HG03432 (cell line): ENCODE measurements at regions not wholly inside any gene's neighbourhood (a gene's known extent, or its start where the extent isn't known, plus 50 kb on each side); places are given as distances from the start of the nearest gene placed in this dataset.
A peak's percentile ranks its signal among the peaks of the same experiment; 100 is the strongest.

ENCODE experiments used
- ATAC-seq: cut with Tn5 transposase; IDR thresholded peaks from one replicate; pipeline ENCODE4 v1.9.1; 2021; ENCODE audit warnings: mild to moderate bottlenecking, moderate library complexity; ENCODE audit not compliant: unreplicated experiment

DNA sequence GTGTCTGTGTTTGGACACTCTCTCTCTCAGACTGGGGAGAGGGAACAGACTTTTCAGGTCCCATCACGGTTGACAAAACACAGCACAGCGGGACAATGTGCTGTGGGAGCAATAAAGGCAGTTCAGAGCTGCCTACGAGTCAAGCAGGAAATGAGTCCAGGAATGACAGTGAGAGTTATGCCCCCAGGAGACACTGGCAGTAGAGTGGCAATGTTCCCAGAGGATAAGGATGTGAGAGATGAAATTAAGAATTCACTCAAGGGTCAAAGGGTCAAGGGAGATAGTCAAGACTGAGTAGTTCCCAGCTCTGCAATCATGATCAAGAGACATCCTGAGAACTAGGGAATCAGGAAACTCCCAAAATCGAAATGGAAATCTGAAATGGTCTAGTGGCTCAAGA is 156.1 kb downstream of the LURAP1L start:
- no peak for ATAC-seq

GRCh38 chr9:12933957-12934356 is 159.1 kb downstream of the LURAP1L start:
- no peak for ATAC-seq

DNA sequence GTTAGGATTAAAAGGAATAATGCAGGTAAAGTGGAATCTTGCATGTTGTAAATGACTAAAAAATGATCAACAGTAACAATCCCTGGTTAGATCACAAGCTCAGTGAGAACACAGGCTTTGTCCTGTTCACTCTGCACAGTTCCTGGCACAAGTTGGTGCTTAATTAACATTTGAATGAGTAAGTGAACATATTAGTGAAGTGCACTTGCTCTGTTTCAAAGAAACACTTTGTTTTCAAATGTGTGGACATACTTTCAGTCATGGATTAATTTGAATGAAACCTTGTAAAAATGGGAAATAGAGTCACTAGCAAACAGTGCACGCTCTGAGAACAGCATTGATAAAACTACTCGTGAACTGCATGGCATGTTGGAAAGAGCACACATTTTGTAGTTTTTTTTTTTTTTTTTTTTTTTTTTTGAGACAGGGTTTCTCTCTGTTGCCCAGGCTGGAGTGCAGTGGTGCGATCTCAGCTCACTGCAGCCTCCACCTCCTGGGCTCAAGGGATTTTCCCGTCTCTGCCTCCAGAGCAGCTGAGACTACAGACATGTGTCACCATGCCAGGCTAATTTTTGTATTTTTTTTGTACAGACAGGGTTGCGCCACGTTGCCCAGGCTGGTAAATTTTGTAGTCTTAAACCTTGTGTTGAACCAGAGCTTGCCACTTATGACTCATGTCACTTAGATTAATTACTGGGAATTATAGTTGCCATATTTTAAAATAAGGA is 159.9 kb downstream of the LURAP1L start:
- peak; percentile 83 for ATAC-seq

- no peak for ATAC-seq
These were observed 160.9 kb downstream of the LURAP1L start for GRCh38 chr9:12935714-12936113.

GRCh38 chr9:12954441-12954840 is 179.6 kb downstream of the LURAP1L start:
- ATAC-seq, result peak; percentile 56

- ATAC-seq, result no peak
These were observed 180.8 kb downstream of the LURAP1L start for GRCh38 chr9:12955510-12956163.

GRCh38 chr9:12956261-12956660 is 181.4 kb downstream of the LURAP1L start:
- no peak for ATAC-seq

DNA sequence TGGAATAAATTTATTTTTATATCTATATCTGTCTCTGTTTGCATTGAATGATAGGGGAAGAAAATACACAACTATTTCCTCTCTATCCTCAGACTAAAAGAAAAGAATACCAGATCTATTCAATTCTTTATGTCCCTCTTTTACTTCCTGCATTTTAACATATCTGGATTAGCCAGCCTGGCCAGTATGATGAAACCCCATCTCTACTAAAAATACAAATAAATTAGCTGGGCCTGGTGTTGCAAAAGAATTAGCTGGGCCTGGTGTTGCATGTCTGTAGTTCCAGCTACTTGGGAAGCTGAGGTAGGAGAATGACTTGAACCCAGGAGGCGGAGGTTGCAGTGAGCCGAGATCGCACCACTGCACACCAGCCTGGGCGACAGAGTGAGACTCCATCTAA is 182.0 kb downstream of the LURAP1L start:
- ATAC-seq, result no peak

GRCh38 chr9:12958279-12958678 is 183.5 kb downstream of the LURAP1L start:
- no peak for ATAC-seq

DNA sequence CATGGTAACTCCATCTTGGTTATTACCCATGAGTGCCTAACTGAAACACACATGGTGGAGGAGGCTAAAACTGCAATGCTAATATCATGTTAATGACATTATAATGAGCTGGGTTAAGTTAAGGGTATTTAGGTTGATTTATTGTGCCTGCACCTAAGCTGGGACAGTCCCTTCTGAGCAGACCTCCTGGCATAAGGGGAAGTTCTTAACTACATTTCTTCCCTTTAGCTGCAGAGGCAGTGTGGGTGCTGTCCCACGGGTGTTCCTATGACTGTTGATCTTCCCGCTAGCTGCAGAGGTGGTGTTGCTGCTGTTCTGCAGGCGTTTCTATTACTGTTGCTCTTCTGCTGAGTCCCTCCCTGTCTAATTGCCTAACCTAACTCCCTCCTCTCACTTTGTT is 183.9 kb downstream of the LURAP1L start:
- ATAC-seq, result no peak

DNA sequence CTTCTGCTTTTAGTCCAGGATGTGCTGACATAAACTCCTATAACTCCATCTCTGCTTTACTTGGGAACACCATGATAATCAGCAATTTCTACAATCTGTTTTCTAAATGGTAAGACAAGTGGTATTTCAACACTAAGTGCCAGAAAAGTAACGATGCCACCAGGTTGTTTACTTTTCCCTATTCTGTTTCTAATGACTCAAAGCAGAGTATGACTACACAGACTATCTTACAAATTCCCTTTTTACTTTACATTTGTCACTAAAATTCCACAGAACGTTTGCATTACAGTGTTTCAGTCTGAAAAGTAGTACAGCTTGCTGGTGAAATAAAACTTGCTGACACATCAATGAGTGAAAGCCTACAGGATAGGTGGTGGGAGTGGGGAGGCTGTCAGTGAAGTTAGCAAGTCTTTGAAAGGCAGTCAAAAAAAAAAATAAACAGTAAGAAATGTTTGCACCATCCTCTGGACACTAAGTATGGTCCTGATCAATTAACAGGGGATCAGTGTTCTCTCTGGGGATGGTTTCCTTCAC is 186.5 kb downstream of the LURAP1L start:
- no peak for ATAC-seq

DNA sequence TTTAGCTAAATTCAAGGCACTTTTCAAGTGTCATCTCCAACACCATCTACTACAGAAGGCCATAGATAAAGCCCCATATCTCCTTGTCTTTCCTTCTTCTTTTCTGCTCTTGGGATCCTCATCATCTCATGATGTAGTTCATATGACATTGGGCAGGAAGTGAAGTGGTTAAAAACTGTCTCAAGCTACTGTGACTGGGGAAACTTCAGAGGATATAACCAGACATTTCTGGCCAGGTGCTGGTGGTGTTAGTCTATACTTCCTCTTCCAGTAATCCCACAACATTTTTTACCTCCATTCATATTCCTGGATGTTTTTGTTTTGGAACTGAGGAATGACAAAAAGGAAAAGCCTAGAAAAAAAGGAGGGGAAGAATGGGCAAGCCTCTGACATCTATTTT is 188.7 kb downstream of the LURAP1L start:
- ATAC-seq, result no peak

DNA sequence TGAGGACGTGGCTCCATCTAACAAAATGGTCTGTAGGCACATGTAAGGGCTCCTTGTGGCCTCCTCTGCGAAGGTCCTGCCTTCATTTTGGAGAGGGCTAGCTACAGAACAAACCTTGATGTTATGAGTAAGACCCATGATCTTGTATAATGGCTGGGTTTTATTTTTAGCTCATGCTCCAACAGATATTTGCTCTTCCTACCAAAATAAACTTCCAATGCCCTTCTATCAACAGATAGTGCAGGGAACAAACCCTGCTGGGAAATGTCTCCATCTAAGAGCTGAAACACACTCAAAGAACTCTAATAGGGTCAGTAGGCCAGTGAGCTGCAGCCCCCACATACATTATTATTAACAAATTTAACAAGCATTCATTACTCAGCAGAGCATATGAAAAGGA is 189.5 kb downstream of the LURAP1L start:
- no peak for ATAC-seq

DNA sequence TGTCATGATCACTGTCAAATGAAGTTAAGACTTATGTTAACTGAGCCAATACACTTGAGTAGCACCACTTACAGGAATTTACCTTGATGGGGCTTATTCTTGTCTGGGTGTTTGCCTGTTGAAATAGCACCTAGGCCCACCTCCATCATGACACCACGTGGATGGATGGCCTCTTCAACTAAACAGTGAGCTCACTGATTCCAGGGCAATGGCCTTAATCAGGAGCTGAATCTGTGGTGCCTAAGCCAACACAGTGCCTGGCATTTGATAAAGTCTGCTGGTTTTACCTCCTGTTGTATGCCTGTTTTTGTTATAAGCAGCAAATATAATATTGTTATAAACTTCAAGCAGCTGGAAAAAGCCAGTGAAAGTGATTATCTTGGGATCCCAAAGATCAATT is 190.5 kb downstream of the LURAP1L start:
- no peak for ATAC-seq

GRCh38 chr9:12968093-12968492 is 193.3 kb downstream of the LURAP1L start:
- no peak for ATAC-seq

DNA sequence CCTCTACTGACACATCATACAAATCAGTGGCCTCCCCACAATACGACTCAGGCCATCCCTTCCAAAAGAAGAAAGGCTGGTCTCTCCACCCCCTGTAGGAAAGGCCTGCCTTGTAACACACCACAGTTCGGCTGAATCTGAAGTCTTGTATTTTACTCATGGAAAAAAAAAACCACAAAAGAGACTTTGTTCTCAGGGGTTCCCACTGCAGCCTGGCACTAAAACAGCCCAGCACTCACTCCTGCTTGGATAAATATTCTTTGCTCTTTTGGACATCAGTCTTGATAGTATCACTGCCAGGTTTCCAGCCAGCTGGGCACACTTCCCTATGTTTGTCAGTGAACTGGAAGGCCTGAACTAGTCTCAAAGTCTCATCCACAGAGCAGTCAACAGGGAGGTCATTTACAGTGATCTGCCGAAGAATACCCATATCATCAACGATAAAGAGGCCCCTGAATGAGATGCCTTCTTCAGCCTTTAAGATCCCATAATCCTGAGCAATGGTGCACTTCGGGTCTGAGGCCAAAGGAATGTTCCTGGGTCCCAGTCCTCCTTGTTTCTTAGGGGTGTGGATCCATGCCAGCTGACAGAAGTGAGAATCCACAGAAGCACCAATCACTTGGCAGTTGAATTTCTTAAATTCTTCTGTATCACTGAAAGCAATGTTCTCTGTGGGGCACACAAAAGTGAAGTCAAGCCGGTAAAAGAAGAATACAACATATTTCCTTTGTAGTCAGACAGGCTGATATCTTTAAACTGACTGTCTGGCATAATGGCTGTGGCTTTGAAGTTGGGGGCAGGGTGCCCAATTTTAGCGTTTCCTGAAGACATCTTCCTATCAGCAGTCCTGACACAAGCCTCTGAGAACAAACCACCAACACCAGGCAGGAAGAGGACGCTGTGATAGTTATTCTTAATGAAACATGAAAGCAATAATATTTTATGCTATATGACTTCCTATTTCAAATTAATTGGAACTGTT is 198.1 kb downstream of the LURAP1L start:
- ATAC-seq, result no peak

GRCh38 chr9:12973710-12974109 is 198.9 kb downstream of the LURAP1L start:
- ATAC-seq, result no peak

DNA sequence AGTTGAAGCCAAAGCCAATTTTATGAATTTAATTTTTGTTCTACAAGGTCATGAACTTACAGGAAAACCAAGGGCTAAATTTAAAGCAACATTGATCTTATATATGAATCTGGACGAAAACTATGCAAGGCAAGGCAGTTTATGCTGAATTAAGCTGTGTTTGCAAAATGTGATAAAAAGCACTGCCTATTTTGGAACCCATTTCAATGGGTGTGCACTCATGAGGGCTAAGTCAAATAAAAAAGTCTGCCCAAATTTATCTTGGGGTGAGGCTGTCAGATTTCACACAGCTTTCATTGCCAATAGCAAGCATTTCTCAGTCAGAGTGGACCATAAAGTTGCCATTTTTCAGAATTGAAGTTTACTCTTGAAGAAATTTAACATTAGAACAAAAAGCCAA is 199.9 kb downstream of the LURAP1L start:
- no peak for ATAC-seq

- ATAC-seq, result no peak
These were observed 200.7 kb downstream of the LURAP1L start for GRCh38 chr9:12975496-12975895.

DNA sequence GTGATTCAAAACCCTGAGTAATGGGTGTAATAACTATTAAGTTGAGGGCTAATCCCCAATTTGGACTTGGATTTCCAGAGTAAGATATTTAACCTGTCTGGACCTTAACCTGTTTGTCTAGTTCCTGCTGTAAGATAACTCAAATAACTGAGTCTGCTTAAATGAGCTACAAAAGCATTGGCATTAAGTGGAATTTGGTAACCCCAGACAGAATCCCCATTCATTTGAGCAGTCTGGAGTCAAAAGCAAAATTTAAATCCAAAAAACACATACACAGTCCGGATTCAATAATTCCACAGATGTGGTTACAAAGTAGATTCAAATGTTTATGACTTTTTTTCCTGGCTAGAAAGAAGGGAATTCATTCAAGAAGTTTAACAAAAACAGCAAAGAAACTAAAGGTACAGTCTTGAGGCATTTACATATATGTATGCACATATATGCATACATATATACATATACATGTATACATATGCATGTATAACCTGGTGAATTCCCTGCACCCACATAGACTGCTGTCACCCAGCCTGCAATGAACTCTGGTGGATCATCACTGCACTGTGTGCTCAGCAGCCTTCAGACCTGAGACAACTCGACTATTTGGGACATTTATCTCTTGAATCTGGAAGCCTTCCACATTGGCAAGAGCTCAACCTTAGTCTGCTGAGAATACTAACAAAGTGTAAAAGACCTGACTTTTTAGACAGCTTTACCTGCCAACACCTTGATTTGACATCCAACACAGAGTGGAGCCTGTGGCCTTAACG is 205.4 kb downstream of the LURAP1L start:
- ATAC-seq, result no peak

DNA sequence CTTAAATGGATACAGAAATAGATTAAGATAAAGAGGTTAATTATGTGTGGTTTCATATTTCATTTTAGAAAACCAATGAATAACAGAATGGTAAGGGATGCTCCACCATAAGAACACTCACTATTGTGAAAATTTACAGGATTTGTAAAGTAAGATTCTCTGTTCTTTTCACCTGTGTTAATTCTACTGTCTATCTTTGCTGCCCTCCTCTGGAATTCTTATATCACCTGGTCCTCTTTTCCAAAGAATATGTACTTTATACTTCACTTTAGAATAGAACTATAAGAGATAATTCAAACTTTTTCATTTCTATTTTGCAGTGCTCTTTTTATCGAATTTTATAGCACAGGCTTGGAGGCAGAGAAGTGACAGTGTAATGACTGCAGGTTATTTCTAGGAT is 213.4 kb downstream of the LURAP1L start:
- no peak for ATAC-seq
